Eye (tissue), 1 donor: ENCODE measurements at regions not wholly inside any gene's neighbourhood (a gene's known extent, or its start where the extent isn't known, plus 50 kb on each side); places are given as distances from the start of the nearest gene placed in this dataset.
A peak's percentile ranks its signal among the peaks of the same experiment; 100 is the strongest.
"Not testable (repeated sequence)": the region's sequence is repeated elsewhere in the genome, so short reads cannot be mapped to it uniquely, and the experiment has no call there.

Experiments
- DNase-seq: peaks from one replicate; pipeline ENCODE4 v3.0.0-alpha.2; 2015

- DNase-seq: no peak
Observed at GRCh38 chr9:124084087-124084486, 72.5 kb downstream of the LHX2 start.

- DNase-seq: no peak
Observed at GRCh38 chr9:124087226-124087625, 75.7 kb downstream of the LHX2 start.

GRCh38 chr9:124088476-124088837, 76.9 kb downstream of the LHX2 start:
- peak; percentile 28 for DNase-seq

- DNase-seq: peak; percentile 24
Observed at GRCh38 chr9:124089631-124090488, 78.3 kb downstream of the LHX2 start.

GRCh38 chr9:124098141-124098905, 86.8 kb downstream of the LHX2 start:
- DNase-seq: no peak

- DNase-seq: no peak
Observed at GRCh38 chr9:124099860-124100259, 88.3 kb downstream of the LHX2 start.

GRCh38 chr9:124101215-124101968, 89.8 kb downstream of the LHX2 start:
- no peak for DNase-seq

GRCh38 chr9:124101969-124102345, 90.4 kb downstream of the LHX2 start:
- no peak for DNase-seq

GRCh38 chr9:124102363-124102762, 90.8 kb downstream of the LHX2 start:
- DNase-seq: no peak

- no peak for DNase-seq
Observed at GRCh38 chr9:124105266-124105665, 93.7 kb downstream of the LHX2 start.

- DNase-seq: no peak
Observed at GRCh38 chr9:124108216-124108615, 96.6 kb downstream of the LHX2 start.

GRCh38 chr9:124110307-124110915, 98.8 kb downstream of the LHX2 start:
- peak; percentile 94 for DNase-seq

GRCh38 chr9:124116683-124117363, 105.3 kb downstream of the LHX2 start:
- DNase-seq: no peak

GRCh38 chr9:124118894-124119293, 107.3 kb downstream of the LHX2 start:
- DNase-seq: no peak

- DNase-seq: no peak
Observed at GRCh38 chr9:124120272-124120671, 108.7 kb downstream of the LHX2 start.

GRCh38 chr9:124121725-124122124, 110.2 kb downstream of the LHX2 start:
- no peak for DNase-seq

GRCh38 chr9:124122321-124122720, 110.8 kb downstream of the LHX2 start:
- DNase-seq: no peak

GRCh38 chr9:124122813-124123462, 111.4 kb downstream of the LHX2 start:
- no peak for DNase-seq

GRCh38 chr9:124123621-124124020, 112.1 kb downstream of the LHX2 start:
- DNase-seq: not testable (repeated sequence)

- DNase-seq: no peak
Observed at GRCh38 chr9:124124729-124125650, 113.4 kb downstream of the LHX2 start.

GRCh38 chr9:124125651-124125977, 114.0 kb downstream of the LHX2 start:
- peak; percentile 90 for DNase-seq
